ENCODE measurements at regions not wholly inside any gene's neighbourhood (a gene's known extent, or its start where the extent isn't known, plus 50 kb on each side); places are given as distances from the start of the nearest gene placed in this dataset.

DNA sequence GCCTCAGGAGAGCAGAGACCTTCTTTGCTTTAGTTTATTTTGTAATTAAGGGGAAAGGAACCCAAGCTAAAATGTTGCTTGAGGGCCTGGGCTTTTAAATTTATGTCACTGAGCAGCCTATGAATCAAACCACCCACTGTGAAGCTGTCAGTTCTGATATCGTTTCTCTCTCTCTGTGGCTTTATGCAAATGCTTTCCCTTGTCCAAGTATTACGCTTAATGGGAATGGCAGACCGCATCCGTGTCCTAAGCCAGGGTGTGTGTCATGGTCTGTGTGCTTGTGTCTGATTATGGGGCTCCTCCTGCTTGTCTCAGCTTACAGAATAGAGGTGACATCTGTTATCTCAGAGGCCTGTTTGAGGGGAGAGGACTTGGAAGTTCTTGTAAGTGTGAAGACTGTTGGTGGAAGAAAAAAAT lies 82.4 kb downstream of the EBLN2 start:
- TF ChIP-seq RBBP5 (IDR thresholded peaks at IDR 0.05; ENCODE audit: borderline replicate concordance, low read depth, low read length) = no peak
- TF ChIP-seq SP1 (IDR thresholded peaks at IDR 0.05; ENCODE audit: low read depth, low read length) = no peak
